HCT116 (cell line): ENCODE measurements at regions not wholly inside any gene's neighbourhood (a gene's known extent, or its start where the extent isn't known, plus 50 kb on each side); places are given as distances from the start of the nearest gene placed in this dataset.

Source experiments
- ATAC-seq: fragments of 200-7000 bp; cut with Tn5 transposase; 2 replicates; pipeline ENCODE4 v1.9.1; 2020; ENCODE audit warnings: mild to moderate bottlenecking, moderate library complexity
- BruUV-seq: library from RNA; stranded (reverse); fragments of 400-500 nt; replicated peaks from 2 replicates; lab custom pipeline; 2021; lab: Mats Ljungman, UMichigan
- CTCF ChIA-PET: fragments of 300-600 bp; sonication (Branson Sonifier 250); formaldehyde crosslinking; loops from one replicate; lab custom pipeline; 2021; ENCODE audit warnings: antibody characterized with exemption; lab: Charles Lee
- POLR2A ChIA-PET: fragments of 300-600, 350-600 bp; sonication (Branson Sonifier 250); formaldehyde crosslinking; loops from one replicate; lab custom pipeline; 2021; ENCODE audit warnings: antibody characterized with exemption; lab: Charles Lee
- RAD21 ChIA-PET, 2 experiments: fragments of 300-600 bp; sonication (Branson Sonifier 250); formaldehyde crosslinking; loops; one replicate each; lab custom pipeline; 2023; ENCODE audit warnings: low total read pairs in 2 of 2; ENCODE audit not compliant: uncharacterized antibody in 2 of 2, unreplicated experiment in 2 of 2, low non-redundant PET in 1 of 2; lab: Charles Lee
- DNase-seq: peaks from one replicate; pipeline ENCODE4 v3.0.0-alpha.2; 2010; ENCODE audit warnings: low read depth, low spot score
- H2AFZ ChIP-seq: fragments of 200-600 bp; shearing (Covaris generic), sonication (generic); 2 replicates; pipeline ENCODE4 v1.6.1; 2017; ENCODE audit warnings: low read depth, mixed run types, mixed read lengths, antibody characterized with exemption, low read length; ENCODE audit not compliant: poor library complexity, severe bottlenecking
- H3K27ac ChIP-seq: 2 replicates; pipeline ENCODE4 v1.5.1; 2012; ENCODE audit warnings: low read depth, low read length
- H3K27me3 ChIP-seq: fragments of 200-600 bp; sonication (generic); 2 replicates; pipeline ENCODE4 v1.6.1; 2016; ENCODE audit warnings: mixed run types, low read length, mixed read lengths; ENCODE audit not compliant: insufficient read depth
- H3K36me3 ChIP-seq, 2 experiments: fragments of 200-500 bp in 1 of 2; fragments of 200-600 bp in 1 of 2; sonication (Bioruptor generic) in 1 of 2; sonication (generic) in 1 of 2; 2 replicates each; pipeline versions ENCODE4 v1.5.1 to v1.6.1; 2014 to 2016; ENCODE audit warnings: low read length in 2 of 2, inconsistent platforms in 1 of 2, mixed read lengths in 1 of 2, mixed run types in 1 of 2; ENCODE audit not compliant: insufficient read depth in 2 of 2, control insufficient read depth in 1 of 2
- H3K4me1 ChIP-seq, 2 experiments: fragments of 200-600 bp in 1 of 2; sonication (generic) in 1 of 2; 2 replicates each; pipeline versions ENCODE4 v1.5.1 to v1.6.1; 2012 to 2017; ENCODE audit warnings: low read length in 2 of 2, inconsistent platforms in 1 of 2, mild to moderate bottlenecking in 1 of 2, mixed read lengths in 1 of 2, mixed run types in 1 of 2, moderate library complexity in 1 of 2; ENCODE audit not compliant: insufficient read depth in 2 of 2, control insufficient read depth in 1 of 2
- H3K4me2 ChIP-seq: fragments of 200-600 bp; sonication (generic); 2 replicates; pipeline ENCODE4 v1.6.1; 2017; ENCODE audit warnings: mixed run types, low read length, mixed read lengths
- H3K4me3 ChIP-seq, 2 experiments: fragments of 200-600 bp in 1 of 2; sonication (generic) in 1 of 2; replicated peaks in 1 of 2; 2 replicates each; pipeline ENCODE4 v1.5.1; 2011 to 2016; ENCODE audit warnings: low read length in 2 of 2, control low read depth in 1 of 2, low read depth in 1 of 2, mild to moderate bottlenecking in 1 of 2, mixed read lengths in 1 of 2, mixed run types in 1 of 2
- H3K79me2 ChIP-seq: fragments of 200-600 bp; sonication (generic); 2 replicates; pipeline ENCODE4 v1.6.1; 2017; ENCODE audit warnings: mild to moderate bottlenecking, mixed run types, low read length, moderate library complexity, mixed read lengths; ENCODE audit not compliant: insufficient read depth
- H3K9ac ChIP-seq: fragments of 200-600 bp; sonication (generic); 2 replicates; pipeline ENCODE4 v1.6.1; 2016; ENCODE audit warnings: low read length, mixed read lengths
- H3K9me2 ChIP-seq: fragments of 200-600 bp; sonication (generic), shearing (Covaris generic); 2 replicates; pipeline ENCODE4 v1.6.1; 2017; ENCODE audit warnings: mixed run types, mild to moderate bottlenecking, moderate library complexity; ENCODE audit not compliant: insufficient read depth
- H3K9me3 ChIP-seq, 2 experiments: fragments of 200-500 bp in 1 of 2; fragments of 200-600 bp in 1 of 2; sonication (Bioruptor generic) in 1 of 2; sonication (generic) in 1 of 2; 2 replicates each; pipeline ENCODE4 v1.6.1; 2014 to 2017; ENCODE audit warnings: low read length in 2 of 2, mixed read lengths in 2 of 2, inconsistent platforms in 1 of 2, low read depth in 1 of 2, mild to moderate bottlenecking in 1 of 2, mixed run types in 1 of 2, moderate library complexity in 1 of 2; ENCODE audit not compliant: control insufficient read depth in 1 of 2, insufficient read depth in 1 of 2
- H4K20me1 ChIP-seq: fragments of 200-600 bp; sonication (generic), shearing (Covaris generic); 2 replicates; pipeline ENCODE4 v1.6.1; 2017; ENCODE audit warnings: mixed run types, mild to moderate bottlenecking, moderate library complexity; ENCODE audit not compliant: insufficient read depth
- CBX3 ChIP-seq: IDR thresholded peaks from 2 replicates; pipeline ENCODE4 v1.6.1; 2012; ENCODE audit warnings: low read depth
- CEBPB ChIP-seq: IDR thresholded peaks from 2 replicates; pipeline ENCODE4 v1.6.1; 2012; ENCODE audit warnings: low read depth
- EGR1 ChIP-seq: IDR thresholded peaks from 2 replicates; pipeline ENCODE4 v1.6.1; 2012; ENCODE audit warnings: low read depth
- ELF1 ChIP-seq: IDR thresholded peaks from 2 replicates; pipeline ENCODE4 v1.6.1; 2012; ENCODE audit warnings: low read depth, borderline replicate concordance
- EZH2 ChIP-seq: fragments of 200-600 bp; sonication (generic); IDR thresholded peaks from 2 replicates; pipeline ENCODE4 v1.6.1; 2017; ENCODE audit warnings: antibody characterized with exemption, mixed run types
- EZH2phosphoT487 ChIP-seq: fragments of 200-600 bp; IDR thresholded peaks from 2 replicates; pipeline ENCODE4 v1.6.1; 2018; ENCODE audit warnings: antibody characterized with exemption, borderline replicate concordance
- FOSL1 ChIP-seq: IDR thresholded peaks from 2 replicates; pipeline ENCODE4 v1.6.1; 2012; ENCODE audit warnings: low read depth
- JUND ChIP-seq: IDR thresholded peaks from 2 replicates; pipeline ENCODE4 v1.6.1; 2012
- POLR2A ChIP-seq: IDR thresholded peaks from 2 replicates; pipeline ENCODE4 v1.7.0; 2011; ENCODE audit warnings: borderline replicate concordance; ENCODE audit not compliant: insufficient read depth, insufficient read length; ENCODE audit errors: extremely low read depth
- SIN3A ChIP-seq: IDR thresholded peaks from 2 replicates; pipeline ENCODE4 v1.6.1; 2012; ENCODE audit warnings: low read depth
- SP1 ChIP-seq: IDR thresholded peaks from 2 replicates; pipeline ENCODE4 v1.6.1; 2012; ENCODE audit warnings: low read depth
- SRF ChIP-seq: IDR thresholded peaks from 2 replicates; pipeline ENCODE4 v1.6.1; 2012; ENCODE audit warnings: low read depth
- TCF7L2 ChIP-seq: IDR thresholded peaks from 2 replicates; pipeline ENCODE4 v1.7.0; 2011; ENCODE audit warnings: borderline replicate concordance, inconsistent platforms; ENCODE audit not compliant: insufficient read depth, insufficient read length; ENCODE audit errors: extremely low read depth
- YY1 ChIP-seq: IDR thresholded peaks from 2 replicates; pipeline ENCODE4 v1.6.1; 2011; ENCODE audit warnings: low read length, low read depth, moderate library complexity, mild to moderate bottlenecking; ENCODE audit not compliant: insufficient replicate concordance; ENCODE audit errors: extremely low read depth
- ZFX ChIP-seq: fragments of 450-650 bp; IDR thresholded peaks from 2 replicates; pipeline ENCODE4 v1.6.1; 2017
- intact Hi-C: fragments of 100-400 bp; cut with micrococcal nuclease; formaldehyde crosslinking; loops from 2 replicates; pipeline ENCODE4 v1.10.0; 2022
- TF ChIP-seq, protein P1 (sequence below): IDR thresholded peaks from 2 replicates; pipeline ENCODE4 v1.6.1; 2011; ENCODE audit warnings: mild to moderate bottlenecking, low read length, moderate library complexity; ENCODE audit not compliant: insufficient replicate concordance; ENCODE audit errors: extremely low read depth
- TF ChIP-seq, protein P2 (sequence below): IDR thresholded peaks from 2 replicates; pipeline ENCODE4 v1.6.1; 2012
- TF ChIP-seq, protein P3 (sequence below): IDR thresholded peaks from 2 replicates; pipeline ENCODE4 v1.6.1; 2012; ENCODE audit warnings: low read depth
- TF ChIP-seq, protein P4 (sequence below), 3 experiments: fragments of 200-600 bp in 1 of 3; sonication (generic) in 1 of 3; IDR thresholded peaks in 2 of 3; conservative IDR thresholded peaks in 1 of 3; 2 replicates each; pipeline ENCODE4 v1.5.1; 2012 to 2017; ENCODE audit warnings: low read depth in 2 of 3, low read length in 2 of 3, antibody characterized with exemption in 1 of 3, borderline replicate concordance in 1 of 3, control low read depth in 1 of 3, mild to moderate bottlenecking in 1 of 3, mixed read lengths in 1 of 3, mixed run types in 1 of 3, moderate library complexity in 1 of 3; ENCODE audit not compliant: insufficient read depth in 1 of 3
- TF ChIP-seq, protein P5 (sequence below): IDR thresholded peaks from 2 replicates; pipeline ENCODE4 v1.6.1; 2012

DNA sequence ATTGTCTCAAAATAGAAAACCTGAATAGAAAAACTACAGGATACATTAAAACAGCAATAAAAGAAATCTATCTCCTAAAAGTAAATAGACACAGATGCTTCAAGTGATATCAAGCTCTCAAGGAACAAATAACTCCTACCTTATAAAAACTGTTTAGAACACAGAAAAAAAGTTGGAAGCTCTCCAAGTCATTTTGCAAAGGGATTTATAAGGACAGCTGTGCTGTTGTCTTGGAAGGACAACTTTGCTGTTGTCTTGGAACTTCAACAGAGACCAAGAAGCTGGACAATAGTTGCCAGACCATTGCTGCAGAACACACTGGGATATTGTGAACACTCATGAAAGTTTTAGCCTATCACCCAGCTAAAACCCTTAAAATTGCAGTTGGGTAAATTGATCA, 780.7 kb downstream of the FLRT2 start:
- Histone ChIP-seq H4K20me1 (no peaks in the 10 kb centered on the region), H3K9ac (no peak overlapping the region), H3K79me2 (no peaks in the 10 kb centered on the region), H3K27ac (no peak overlapping the region), H3K9me2 (no peaks in the 10 kb centered on the region)
- intact Hi-C loops: no loop called here
- TF ChIP-seq CBX3: no peak
- TF ChIP-seq, protein P1, sequence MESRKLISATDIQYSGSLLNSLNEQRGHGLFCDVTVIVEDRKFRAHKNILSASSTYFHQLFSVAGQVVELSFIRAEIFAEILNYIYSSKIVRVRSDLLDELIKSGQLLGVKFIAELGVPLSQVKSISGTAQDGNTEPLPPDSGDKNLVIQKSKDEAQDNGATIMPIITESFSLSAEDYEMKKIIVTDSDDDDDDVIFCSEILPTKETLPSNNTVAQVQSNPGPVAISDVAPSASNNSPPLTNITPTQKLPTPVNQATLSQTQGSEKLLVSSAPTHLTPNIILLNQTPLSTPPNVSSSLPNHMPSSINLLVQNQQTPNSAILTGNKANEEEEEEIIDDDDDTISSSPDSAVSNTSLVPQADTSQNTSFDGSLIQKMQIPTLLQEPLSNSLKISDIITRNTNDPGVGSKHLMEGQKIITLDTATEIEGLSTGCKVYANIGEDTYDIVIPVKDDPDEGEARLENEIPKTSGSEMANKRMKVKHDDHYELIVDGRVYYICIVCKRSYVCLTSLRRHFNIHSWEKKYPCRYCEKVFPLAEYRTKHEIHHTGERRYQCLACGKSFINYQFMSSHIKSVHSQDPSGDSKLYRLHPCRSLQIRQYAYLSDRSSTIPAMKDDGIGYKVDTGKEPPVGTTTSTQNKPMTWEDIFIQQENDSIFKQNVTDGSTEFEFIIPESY: no peak
- no peak for TF ChIP-seq EZH2phosphoT487
- no peak for TF ChIP-seq EGR1
- TF ChIP-seq CEBPB: no peak
- TF ChIP-seq TCF7L2: no peak
- no peak for TF ChIP-seq YY1
- TF ChIP-seq, protein P2, sequence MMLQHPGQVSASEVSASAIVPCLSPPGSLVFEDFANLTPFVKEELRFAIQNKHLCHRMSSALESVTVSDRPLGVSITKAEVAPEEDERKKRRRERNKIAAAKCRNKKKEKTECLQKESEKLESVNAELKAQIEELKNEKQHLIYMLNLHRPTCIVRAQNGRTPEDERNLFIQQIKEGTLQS: no peak
- no peak for TF ChIP-seq SIN3A
- no peak for TF ChIP-seq SP1
- TF ChIP-seq, protein P3, sequence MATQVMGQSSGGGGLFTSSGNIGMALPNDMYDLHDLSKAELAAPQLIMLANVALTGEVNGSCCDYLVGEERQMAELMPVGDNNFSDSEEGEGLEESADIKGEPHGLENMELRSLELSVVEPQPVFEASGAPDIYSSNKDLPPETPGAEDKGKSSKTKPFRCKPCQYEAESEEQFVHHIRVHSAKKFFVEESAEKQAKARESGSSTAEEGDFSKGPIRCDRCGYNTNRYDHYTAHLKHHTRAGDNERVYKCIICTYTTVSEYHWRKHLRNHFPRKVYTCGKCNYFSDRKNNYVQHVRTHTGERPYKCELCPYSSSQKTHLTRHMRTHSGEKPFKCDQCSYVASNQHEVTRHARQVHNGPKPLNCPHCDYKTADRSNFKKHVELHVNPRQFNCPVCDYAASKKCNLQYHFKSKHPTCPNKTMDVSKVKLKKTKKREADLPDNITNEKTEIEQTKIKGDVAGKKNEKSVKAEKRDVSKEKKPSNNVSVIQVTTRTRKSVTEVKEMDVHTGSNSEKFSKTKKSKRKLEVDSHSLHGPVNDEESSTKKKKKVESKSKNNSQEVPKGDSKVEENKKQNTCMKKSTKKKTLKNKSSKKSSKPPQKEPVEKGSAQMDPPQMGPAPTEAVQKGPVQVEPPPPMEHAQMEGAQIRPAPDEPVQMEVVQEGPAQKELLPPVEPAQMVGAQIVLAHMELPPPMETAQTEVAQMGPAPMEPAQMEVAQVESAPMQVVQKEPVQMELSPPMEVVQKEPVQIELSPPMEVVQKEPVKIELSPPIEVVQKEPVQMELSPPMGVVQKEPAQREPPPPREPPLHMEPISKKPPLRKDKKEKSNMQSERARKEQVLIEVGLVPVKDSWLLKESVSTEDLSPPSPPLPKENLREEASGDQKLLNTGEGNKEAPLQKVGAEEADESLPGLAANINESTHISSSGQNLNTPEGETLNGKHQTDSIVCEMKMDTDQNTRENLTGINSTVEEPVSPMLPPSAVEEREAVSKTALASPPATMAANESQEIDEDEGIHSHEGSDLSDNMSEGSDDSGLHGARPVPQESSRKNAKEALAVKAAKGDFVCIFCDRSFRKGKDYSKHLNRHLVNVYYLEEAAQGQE: no peak
- TF ChIP-seq JUND: no peak
- TF ChIP-seq, protein P4, sequence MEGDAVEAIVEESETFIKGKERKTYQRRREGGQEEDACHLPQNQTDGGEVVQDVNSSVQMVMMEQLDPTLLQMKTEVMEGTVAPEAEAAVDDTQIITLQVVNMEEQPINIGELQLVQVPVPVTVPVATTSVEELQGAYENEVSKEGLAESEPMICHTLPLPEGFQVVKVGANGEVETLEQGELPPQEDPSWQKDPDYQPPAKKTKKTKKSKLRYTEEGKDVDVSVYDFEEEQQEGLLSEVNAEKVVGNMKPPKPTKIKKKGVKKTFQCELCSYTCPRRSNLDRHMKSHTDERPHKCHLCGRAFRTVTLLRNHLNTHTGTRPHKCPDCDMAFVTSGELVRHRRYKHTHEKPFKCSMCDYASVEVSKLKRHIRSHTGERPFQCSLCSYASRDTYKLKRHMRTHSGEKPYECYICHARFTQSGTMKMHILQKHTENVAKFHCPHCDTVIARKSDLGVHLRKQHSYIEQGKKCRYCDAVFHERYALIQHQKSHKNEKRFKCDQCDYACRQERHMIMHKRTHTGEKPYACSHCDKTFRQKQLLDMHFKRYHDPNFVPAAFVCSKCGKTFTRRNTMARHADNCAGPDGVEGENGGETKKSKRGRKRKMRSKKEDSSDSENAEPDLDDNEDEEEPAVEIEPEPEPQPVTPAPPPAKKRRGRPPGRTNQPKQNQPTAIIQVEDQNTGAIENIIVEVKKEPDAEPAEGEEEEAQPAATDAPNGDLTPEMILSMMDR (IDR thresholded peaks at IDR 0.05 in 2 of 3, conservative IDR thresholded peaks at IDR 0.05 in 1 of 3; ENCODE audit: borderline replicate concordance in 1 of 3, insufficient read depth in 1 of 3, low read depth in 2 of 3, low read length in 2 of 3): no peak
- no peak for TF ChIP-seq EZH2
- no peak for TF ChIP-seq FOSL1
- TF ChIP-seq, protein P5, sequence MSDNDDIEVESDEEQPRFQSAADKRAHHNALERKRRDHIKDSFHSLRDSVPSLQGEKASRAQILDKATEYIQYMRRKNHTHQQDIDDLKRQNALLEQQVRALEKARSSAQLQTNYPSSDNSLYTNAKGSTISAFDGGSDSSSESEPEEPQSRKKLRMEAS: no peak
- TF ChIP-seq ZFX: no peak
- no peak for TF ChIP-seq POLR2A
- TF ChIP-seq ELF1: no peak
- no peak for TF ChIP-seq SRF
- TF ChIP-seq, all 23 proteins: peak for 0
- ChIA-PET RAD21 (no interaction called here), POLR2A (no interaction called here), CTCF (no interaction called here)
- Histone ChIP-seq H3K27me3 (no peaks in the 10 kb centered on the region), H3K4me2 (no peak overlapping the region), H3K9me3 (peaks cover 3 to 13% of the 10 kb centered on the region in 2 experiments; a peak in 2 of 4 replicates), H3K4me3 (no peak overlapping the region), H3K4me1 (no peaks in the 10 kb centered on the region), H3K36me3 (no peaks in the 10 kb centered on the region), H2AFZ (no peak overlapping the region)
- ATAC-seq: no peak
- no TSS peak for BruUV-seq
- no peak for DNase-seq
